RWPE2 (cell line): ENCODE measurements at regions not wholly inside any gene's neighbourhood (a gene's known extent, or its start where the extent isn't known, plus 50 kb on each side); places are given as distances from the start of the nearest gene placed in this dataset.

Experiments
- ATAC-seq: fragments of 200-7000 bp; cut with Tn5 transposase; 3 replicates; pipeline ENCODE4 v1.9.1; 2021; ENCODE audit warnings: low read depth
- DNase-seq: peaks from one replicate; pipeline ENCODE4 v3.0.0-alpha.2; 2020; ENCODE audit warnings: low spot score
- H3K27ac ChIP-seq: fragments of 450-650 bp; 2 replicates; pipeline ENCODE4 v1.5.1; 2017; ENCODE audit warnings: mild to moderate bottlenecking; ENCODE audit not compliant: poor library complexity, severe bottlenecking
- H3K27me3 ChIP-seq: fragments of 250-450 bp; sonication (Bioruptor Pico); 2 replicates; pipeline ENCODE4 v1.5.1; 2021; ENCODE audit warnings: mild to moderate bottlenecking, moderate library complexity; ENCODE audit not compliant: insufficient read depth, poor library complexity, severe bottlenecking
- H3K36me3 ChIP-seq: fragments of 250-450 bp; sonication (Bioruptor Pico); 2 replicates; pipeline ENCODE4 v1.5.1; 2020; ENCODE audit warnings: low read depth, mild to moderate bottlenecking, moderate library complexity
- H3K4me1 ChIP-seq: fragments of 250-450 bp; sonication (Bioruptor Pico); 2 replicates; pipeline ENCODE4 v1.5.1; 2021; ENCODE audit warnings: mild to moderate bottlenecking, moderate library complexity; ENCODE audit not compliant: insufficient read depth, poor library complexity, severe bottlenecking
- H3K4me3 ChIP-seq: fragments of 250-450 bp; sonication (Bioruptor Pico); 2 replicates; pipeline ENCODE4 v1.5.1; 2021; ENCODE audit warnings: mild to moderate bottlenecking, moderate library complexity; ENCODE audit not compliant: severe bottlenecking
- H3K9me3 ChIP-seq: fragments of 250-450 bp; sonication (Bioruptor Pico); 2 replicates; pipeline ENCODE4 v1.5.1; 2021; ENCODE audit warnings: mild to moderate bottlenecking, moderate library complexity; ENCODE audit not compliant: severe bottlenecking
- TF ChIP-seq, protein P1 (sequence below): fragments of 450-650 bp; IDR thresholded peaks from one replicate; pipeline ENCODE4 v1.5.1; 2017; ENCODE audit warnings: mild to moderate bottlenecking, moderate library complexity; ENCODE audit not compliant: poor library complexity, severe bottlenecking

DNA sequence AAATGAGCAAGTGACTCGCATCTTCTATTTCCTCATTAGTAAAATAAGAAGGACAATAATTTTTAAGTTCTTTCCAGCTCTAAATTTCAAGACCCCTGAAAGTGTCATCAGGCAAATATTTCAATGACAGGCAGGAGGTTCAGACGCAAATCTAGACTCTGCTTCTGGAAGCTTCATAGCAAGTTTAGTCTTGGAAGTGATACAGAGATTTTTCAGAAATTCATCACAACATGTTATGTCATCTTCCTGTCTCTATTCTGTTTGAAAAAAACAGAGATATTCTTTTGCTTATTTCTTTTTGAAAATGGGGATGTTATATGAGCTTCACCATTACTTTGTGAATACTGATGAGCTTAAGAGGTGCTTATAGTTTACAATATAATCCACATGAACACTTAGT, 74.0 kb downstream of the C3orf85 start:
- no peaks in the 10 kb centered on the region for H3K27me3 ChIP-seq
- H3K4me1 ChIP-seq = no peaks in the 10 kb centered on the region
- no peaks in the 10 kb centered on the region for H3K36me3 ChIP-seq
- ATAC-seq (no peak), DNase-seq (no peak)
- no peaks in the 10 kb centered on the region for H3K9me3 ChIP-seq
- no peak overlapping the region for H3K27ac ChIP-seq
- H3K4me3 ChIP-seq = no peak overlapping the region
- TF ChIP-seq, protein P1, sequence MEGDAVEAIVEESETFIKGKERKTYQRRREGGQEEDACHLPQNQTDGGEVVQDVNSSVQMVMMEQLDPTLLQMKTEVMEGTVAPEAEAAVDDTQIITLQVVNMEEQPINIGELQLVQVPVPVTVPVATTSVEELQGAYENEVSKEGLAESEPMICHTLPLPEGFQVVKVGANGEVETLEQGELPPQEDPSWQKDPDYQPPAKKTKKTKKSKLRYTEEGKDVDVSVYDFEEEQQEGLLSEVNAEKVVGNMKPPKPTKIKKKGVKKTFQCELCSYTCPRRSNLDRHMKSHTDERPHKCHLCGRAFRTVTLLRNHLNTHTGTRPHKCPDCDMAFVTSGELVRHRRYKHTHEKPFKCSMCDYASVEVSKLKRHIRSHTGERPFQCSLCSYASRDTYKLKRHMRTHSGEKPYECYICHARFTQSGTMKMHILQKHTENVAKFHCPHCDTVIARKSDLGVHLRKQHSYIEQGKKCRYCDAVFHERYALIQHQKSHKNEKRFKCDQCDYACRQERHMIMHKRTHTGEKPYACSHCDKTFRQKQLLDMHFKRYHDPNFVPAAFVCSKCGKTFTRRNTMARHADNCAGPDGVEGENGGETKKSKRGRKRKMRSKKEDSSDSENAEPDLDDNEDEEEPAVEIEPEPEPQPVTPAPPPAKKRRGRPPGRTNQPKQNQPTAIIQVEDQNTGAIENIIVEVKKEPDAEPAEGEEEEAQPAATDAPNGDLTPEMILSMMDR = no peak

DNA sequence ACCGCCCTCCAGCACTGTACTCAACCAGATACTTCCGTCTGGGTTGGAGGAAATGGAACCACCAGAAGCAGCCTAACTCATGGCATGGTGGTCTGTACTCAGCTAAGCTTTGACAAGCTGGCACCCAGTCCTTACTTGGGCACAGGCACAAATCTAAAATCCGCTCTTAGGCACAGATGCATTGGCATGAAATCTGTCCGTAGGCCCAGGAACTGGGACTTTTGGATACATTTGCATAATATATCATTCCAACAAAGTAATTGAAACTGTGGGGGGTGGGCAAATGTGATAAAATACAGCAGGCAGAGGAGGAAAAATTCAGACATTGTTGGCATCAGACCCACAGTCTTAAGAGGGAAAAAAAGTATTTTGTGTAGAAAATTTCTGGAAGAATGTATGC, 75.4 kb downstream of the C3orf85 start:
- H3K4me1 ChIP-seq = no peaks in the 10 kb centered on the region
- no peak for DNase-seq
- no peak overlapping the region for H3K27ac ChIP-seq
- TF ChIP-seq, protein P1 = no peak
- no peak overlapping the region for H3K4me3 ChIP-seq
- H3K9me3 ChIP-seq = no peaks in the 10 kb centered on the region
- no peaks in the 10 kb centered on the region for H3K27me3 ChIP-seq
- ATAC-seq = no peak
- H3K36me3 ChIP-seq = no peaks in the 10 kb centered on the region

DNA sequence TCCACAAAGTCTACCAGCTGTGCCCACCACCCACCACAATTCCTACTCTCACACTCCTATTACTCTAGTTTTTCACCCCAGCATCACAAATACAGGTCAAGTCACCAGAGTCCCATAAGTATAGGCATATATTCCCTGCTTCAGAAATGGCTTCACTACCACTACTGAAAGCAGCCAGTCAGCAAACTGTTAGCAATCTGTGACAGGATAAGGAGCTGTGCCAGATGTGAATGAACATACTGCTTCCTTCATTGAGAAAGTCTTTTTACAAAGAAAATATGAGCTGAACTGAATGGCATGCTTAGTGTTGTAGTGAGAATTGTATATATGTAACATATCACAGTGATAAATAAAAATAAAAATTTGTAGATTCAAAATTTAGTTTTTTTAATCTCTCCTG, 76.8 kb downstream of the C3orf85 start:
- no peaks in the 10 kb centered on the region for H3K9me3 ChIP-seq
- no peak for DNase-seq
- TF ChIP-seq, protein P1 = no peak
- no peak for ATAC-seq
- H3K4me3 ChIP-seq = no peak overlapping the region
- no peaks in the 10 kb centered on the region for H3K27me3 ChIP-seq
- no peaks in the 10 kb centered on the region for H3K36me3 ChIP-seq
- no peak overlapping the region for H3K27ac ChIP-seq
- H3K4me1 ChIP-seq = no peaks in the 10 kb centered on the region

DNA sequence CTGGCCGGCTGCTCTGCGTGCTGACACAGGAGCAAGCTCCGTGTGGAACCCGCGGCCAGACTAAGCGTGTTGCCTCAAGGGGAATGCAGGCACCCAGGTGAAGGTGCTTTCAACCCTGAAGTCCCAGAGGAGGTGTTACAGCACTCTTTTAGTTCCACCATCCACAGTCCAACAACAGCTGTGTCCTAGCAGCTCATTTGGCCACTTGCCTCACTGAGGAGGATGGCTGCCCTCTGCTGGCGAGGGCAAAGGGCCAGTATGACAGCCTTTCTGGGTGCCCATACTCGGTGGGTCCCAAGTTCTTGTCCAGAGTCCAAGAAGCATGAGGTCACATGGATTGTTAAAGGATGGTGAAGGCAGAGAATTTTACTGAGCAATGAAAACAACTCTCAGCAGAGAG, 87.8 kb downstream of the C3orf85 start:
- DNase-seq (no peak), ATAC-seq (no peak)
- Histone ChIP-seq H3K9me3 (no peaks in the 10 kb centered on the region), H3K27ac (no peak overlapping the region), H3K4me3 (no peak overlapping the region), H3K36me3 (no peaks in the 10 kb centered on the region), H3K27me3 (no peaks in the 10 kb centered on the region), H3K4me1 (no peaks in the 10 kb centered on the region)
- TF ChIP-seq, protein P1 = peak; percentile 30

DNA sequence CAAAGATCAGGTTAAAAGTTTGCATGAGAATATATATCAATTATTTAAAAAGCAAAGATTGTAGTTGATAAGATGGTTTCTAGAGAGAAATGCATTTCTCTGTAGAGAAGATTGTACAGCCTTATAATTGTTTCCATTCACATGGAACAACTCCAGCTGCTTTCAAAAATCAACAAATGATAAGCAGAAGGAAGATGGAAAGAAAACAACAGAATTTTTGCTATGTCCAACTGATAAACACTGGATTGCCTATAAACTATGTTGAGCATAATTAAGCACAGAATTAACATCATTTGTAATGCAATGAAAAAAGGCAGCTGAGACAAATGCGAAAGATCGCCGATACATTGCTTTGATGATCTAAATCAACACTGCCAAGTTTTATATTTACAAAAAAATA, 89.0 kb downstream of the C3orf85 start:
- Histone ChIP-seq H3K9me3 (no peaks in the 10 kb centered on the region), H3K4me3 (no peak overlapping the region), H3K36me3 (no peaks in the 10 kb centered on the region), H3K27me3 (no peaks in the 10 kb centered on the region), H3K4me1 (no peaks in the 10 kb centered on the region), H3K27ac (no peak overlapping the region)
- ATAC-seq (no peak), DNase-seq (no peak)
- TF ChIP-seq, protein P1 = no peak
